Islet precursor cell (in vitro differentiated cells): ENCODE measurements at regions not wholly inside any gene's neighbourhood (a gene's known extent, or its start where the extent isn't known, plus 50 kb on each side); places are given as distances from the start of the nearest gene placed in this dataset.
"Not testable (repeated sequence)": the region's sequence is repeated elsewhere in the genome, so short reads cannot be mapped to it uniquely, and the experiment has no call there.

Source experiments
- DNase-seq: peaks from one replicate; pipeline ENCODE4 v3.0.0-alpha.2; 2018

DNA sequence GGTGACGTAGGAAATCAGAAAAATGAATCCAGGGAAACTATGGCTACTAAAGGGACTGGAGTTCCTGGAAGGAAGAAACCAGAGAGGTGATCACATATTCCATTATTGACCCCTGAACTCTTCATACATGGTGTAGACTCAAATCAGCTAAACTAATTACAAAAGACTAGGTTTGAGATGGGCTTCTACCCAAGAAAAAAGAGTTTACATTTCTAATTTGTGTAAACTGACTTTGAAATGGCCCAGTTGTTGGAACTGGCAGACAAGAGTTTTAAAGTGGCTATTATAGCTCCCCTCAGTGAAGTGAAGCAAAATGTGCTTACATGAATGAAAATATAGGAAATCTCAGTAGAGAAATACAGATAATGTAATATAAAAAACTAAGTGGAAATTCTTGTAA, 1619.4 kb upstream of the SEL1L start:
- no peak for DNase-seq

DNA sequence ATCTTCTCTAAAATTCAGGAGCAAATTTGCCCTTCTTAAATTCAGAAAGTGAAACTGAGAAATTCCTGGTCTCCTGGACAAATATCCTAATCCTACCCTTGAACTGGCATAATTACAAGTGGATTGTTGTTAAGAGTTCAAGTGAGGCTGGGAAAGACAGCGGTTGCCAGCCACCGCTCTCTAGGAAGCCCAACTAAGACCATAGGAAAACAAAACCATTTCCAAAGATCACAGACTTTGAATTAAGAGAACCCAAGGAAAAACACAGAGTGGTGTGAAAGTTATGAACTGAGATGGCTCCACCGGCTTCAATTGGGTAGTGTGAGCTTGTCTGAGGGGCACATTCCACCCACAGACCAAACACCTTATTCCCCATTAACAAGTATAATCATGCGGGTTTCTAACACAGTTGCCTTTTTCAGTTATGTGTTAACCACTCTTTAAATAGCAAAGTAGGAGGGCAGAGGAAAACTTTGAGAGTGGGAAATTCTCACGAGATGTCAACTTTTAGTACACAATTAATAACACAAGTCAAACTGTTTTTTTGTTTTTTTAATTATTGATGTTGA, 1628.8 kb upstream of the SEL1L start:
- DNase-seq, result no peak

- DNase-seq, result no peak
Measured at GRCh38 chr14:83163016-83163415, 1629.4 kb upstream of the SEL1L start.

DNA sequence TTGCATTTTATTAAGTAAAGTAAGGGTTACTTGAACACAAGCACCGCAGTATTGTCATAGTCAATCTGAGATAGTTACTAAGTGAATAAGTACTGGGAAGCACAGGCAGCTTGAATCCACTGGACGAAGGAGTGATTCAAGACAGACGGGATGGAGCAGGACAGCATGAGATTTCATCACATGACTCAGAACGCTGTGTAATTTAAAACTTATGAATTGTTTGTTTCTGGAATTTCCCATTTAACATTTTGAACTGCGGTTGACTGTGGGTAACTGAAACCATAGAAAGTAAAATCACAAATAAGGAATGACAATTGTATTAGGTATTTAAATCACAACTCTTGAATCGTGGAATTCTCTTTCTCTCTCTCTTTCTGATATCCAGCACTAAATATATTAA, 1630.4 kb upstream of the SEL1L start:
- no peak for DNase-seq

- DNase-seq, result no peak
Measured at GRCh38 chr14:83164591-83164990, 1630.9 kb upstream of the SEL1L start.

DNA sequence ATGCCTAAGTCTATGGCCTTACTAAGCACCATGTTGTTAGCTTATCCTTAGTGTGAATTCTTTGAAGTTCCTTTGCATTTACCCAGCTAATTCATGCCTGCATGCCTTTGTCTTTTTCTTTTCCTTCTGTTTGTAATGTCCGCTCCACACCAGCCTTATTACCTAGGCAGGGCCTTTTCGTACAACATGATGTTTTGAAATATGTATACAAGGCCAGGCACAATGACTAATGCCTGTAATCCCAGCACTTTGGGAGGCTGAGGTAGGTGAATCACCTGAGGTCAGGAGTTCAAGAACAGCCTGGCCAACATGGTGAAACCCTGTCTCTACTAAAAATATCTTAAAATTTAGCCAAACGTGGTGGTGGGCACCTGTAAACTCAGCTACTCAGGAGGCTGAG, 1636.5 kb upstream of the SEL1L start:
- DNase-seq, result no peak

- DNase-seq, result no peak
Measured at GRCh38 chr14:83171761-83172160, 1638.1 kb upstream of the SEL1L start.

- no peak for DNase-seq
Measured at GRCh38 chr14:83172363-83172762, 1638.7 kb upstream of the SEL1L start.

DNA sequence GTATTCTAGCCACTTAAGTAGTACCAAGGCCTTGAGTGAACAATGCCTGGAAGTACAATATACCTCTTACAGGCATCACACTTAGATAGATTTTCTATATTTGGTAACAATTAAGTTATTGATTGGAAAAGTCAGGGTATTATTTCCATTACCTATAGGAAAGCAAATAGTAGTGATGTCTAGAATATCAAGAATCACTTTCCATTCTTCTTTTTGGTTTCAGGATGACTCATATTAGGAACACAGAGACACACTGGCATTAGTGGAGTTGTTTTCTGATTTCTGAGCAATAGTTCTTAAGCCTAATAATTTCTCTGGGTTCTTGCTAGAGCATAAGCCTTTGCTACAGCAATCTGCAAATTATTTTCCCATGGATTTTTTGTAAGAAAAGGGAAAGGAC, 1640.0 kb upstream of the SEL1L start:
- DNase-seq, result no peak

GRCh38 chr14:83184531-83184930, 1650.9 kb upstream of the SEL1L start:
- DNase-seq, result no peak

DNA sequence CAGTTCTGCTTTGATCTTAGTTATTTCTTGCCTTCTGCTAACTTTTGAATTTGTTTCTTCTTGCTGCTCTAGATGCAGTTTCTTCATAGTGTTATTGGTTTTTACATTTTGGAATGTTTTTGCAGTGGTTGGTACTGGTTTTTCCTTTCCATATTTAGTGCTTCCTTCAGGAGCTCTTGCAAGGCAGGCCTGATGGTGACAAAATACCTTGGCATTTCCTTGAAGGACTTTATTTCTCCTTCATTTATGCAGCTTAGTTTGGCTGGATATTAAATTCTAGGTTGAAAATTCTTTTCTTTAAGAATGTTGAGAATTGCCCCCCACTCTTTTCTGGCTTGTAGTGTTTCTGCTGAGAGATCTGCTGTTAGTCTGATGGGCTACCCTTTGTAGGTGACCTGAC, 1654.7 kb upstream of the SEL1L start:
- DNase-seq, result not testable (repeated sequence)

DNA sequence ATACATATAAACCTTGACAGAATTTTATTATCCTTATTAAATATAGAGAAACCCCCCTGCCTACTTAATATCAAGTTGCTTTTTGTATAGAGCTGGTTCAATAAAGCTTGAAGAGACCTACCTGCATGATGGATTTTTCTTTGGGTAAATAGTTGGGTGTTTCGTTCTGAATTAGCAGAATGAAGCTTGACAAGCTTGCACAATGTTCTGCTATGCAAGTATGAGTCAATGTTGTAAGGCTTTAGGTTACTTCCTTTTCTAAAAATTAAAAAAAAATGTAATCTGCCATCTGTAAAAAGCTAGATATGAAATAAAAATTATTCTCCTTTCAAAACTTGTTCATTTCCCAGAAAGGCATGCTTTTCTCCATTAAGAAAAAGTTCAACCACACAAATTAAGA, 1662.6 kb upstream of the SEL1L start:
- no peak for DNase-seq

- DNase-seq, result no peak
Measured at GRCh38 chr14:83197271-83197670, 1663.6 kb upstream of the SEL1L start.

DNA sequence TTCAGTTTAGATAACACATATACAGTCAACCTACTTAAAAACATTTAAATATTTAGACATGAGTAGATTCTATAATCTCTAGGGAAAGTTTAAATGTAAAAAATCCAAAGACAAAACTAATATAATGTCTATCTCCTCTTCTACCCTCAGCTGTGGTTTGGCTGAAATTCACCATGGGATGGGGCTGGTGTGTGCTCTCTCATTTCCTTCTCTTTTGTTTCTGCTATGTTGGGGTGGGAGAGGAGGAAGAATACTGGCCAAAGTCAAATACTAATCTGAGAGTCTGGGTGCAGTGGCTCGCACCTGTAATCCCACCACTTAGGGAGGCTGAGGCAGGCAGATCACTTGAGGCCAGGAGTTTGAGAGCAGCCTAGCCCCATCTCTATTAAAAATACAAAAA, 1673.9 kb upstream of the SEL1L start:
- DNase-seq, result no peak

GRCh38 chr14:83208341-83208740, 1674.7 kb upstream of the SEL1L start:
- DNase-seq, result no peak

GRCh38 chr14:83217492-83217891, 1683.8 kb upstream of the SEL1L start:
- DNase-seq, result no peak

GRCh38 chr14:83247924-83248639, 1714.4 kb upstream of the SEL1L start:
- no peak for DNase-seq

- no peak for DNase-seq
Measured at GRCh38 chr14:83251402-83251801, 1717.7 kb upstream of the SEL1L start.

- DNase-seq, result no peak
Measured at GRCh38 chr14:83253870-83254269, 1720.2 kb upstream of the SEL1L start.

DNA sequence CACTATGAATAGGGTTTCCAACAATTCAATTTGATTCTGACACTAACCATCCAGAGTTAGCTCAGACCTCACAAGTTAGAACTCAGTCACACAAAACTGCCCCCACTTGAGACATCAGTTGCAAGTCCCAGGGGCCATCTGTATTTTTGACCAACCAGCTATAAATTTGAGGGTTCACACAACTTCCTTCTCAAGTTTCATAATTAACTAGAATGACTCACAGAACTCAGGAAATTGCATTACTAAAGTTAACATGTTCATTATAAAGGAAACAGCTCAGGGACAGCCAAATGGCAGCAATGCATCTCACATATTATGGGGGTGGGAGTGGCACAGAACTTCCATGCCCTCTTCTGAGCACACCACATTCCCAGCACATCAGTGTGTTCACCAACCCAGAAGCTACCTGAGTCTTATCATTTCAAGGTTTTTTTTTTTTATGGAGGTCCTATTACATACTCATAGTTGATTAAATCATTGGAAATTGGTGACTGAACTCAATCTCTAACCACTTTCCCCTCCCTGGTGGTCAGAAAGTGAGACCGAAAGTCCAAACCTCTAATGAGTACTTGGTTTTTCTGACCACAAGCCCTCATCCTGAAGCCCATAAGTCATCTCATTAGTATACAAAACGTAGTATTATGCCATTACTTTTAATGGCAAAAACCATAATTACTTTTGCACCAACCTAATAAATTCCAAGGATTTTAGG, 1721.5 kb upstream of the SEL1L start:
- no peak for DNase-seq

- DNase-seq, result no peak
Measured at GRCh38 chr14:83255727-83256090, 1722.1 kb upstream of the SEL1L start.

DNA sequence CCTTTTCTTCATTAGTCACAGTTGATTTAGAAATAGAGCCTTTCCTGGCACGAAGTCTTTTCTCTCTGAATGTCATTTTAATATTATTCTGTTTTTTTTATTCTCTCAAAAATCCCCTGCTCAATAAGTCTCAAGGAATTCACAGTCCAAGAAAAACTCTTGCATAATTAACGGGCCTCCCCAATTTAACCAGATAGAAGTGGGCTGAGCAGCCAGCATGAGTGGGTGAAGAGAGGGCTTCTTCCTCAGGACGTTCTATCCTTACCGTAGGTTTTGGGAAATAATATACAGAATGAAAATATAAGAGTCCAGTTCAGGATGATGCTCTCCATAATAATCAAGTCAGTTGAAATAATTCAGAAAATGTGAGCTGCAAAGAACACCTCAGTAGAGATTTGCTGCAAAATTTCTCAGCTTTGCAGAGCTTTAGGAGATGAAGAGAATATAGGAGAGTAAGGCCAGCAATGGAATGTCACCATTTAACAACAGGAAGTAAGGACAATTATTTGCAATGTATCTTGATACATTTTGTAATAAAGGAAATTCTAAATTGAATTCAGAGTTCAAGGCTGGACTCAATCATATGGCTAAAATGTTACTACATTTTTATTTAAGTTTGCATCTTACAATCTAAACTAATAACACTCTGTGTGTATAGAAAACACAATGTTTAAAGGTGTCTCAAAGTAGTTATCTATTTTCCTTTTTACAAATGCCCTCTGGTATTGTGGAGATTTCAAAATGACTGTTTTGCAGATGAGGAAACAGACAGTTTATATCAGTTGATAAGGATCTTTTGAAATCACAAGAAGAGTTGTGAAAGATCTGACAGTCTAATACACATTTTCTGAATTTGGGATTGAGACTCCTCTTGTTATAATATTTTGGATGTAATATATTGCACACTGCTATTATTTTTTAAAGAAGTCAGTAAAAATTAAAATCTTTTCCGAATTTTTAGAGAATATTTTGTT, 1724.1 kb upstream of the SEL1L start:
- no peak for DNase-seq

DNA sequence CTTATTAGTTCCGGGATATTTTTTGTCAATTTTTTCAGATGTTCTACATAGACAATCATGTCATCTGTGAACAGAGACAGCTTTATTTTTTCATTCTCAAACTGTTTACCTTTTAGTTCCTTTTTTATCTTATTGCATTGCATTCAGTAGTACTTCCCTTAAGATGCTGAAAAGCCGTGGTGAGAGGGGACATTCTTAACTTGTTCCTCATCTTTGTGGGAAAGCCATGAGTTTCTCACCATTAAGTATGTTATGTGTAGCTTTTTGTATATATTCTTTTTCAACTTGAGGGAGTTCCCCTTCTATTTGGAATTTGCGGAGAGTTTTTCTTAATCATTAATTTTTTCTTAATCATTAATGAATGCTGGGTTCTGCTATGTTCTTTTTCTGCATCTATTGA, 1727.1 kb upstream of the SEL1L start:
- no peak for DNase-seq
